K562 (cell line): ENCODE measurements at regions not wholly inside any gene's neighbourhood (a gene's known extent, or its start where the extent isn't known, plus 50 kb on each side); places are given as distances from the start of the nearest gene placed in this dataset.

Source experiments
- ATAC-seq: fragments of 200-7000 bp; cut with Tn5 transposase; 3 replicates; pipeline ENCODE4 v1.9.1; 2020; ENCODE audit warnings: moderate library complexity
- BruUV-seq: library from RNA; stranded (reverse); fragments of 400-500 nt; replicated peaks from 2 replicates; lab custom pipeline; 2021; lab: Mats Ljungman, UMichigan
- CTCF ChIA-PET: fragments of 300-600 bp; formaldehyde crosslinking; extraction: SDS; loops from one replicate; lab custom pipeline; 2021; ENCODE audit warnings: low intra/inter-chr PET ratio; lab: Yijun Ruan, JAX
- POLR2A ChIA-PET: fragments of 300-600, 350-650 bp; sonication (Branson Sonifier 250); formaldehyde crosslinking; extraction: SDS; loops from one replicate; lab custom pipeline; 2021; ENCODE audit warnings: antibody characterized with exemption, inconsistent platforms; lab: Yijun Ruan, JAX
- DNase-seq, 4 experiments: peaks; one replicate each; pipeline versions ENCODE4 v3.0.0 to v3.0.0-alpha.2; 2011 to 2018; ENCODE audit warnings: low spot score in 3 of 4, mixed read lengths in 3 of 4; ENCODE audit errors: extremely low read depth in 1 of 4
- FAIRE-seq: peaks from 2 replicates; lab custom pipeline; 2011; peaks lifted over from hg19 to GRCh38; lab: Jason Lieb, UNC
- H2AFZ ChIP-seq: 2 replicates; pipeline ENCODE4 v1.6.0; 2011; ENCODE audit warnings: low read depth, low read length, control low read depth, inconsistent platforms
- H3K27ac ChIP-seq: fragments of 200-600 bp; 3 replicates; pipeline ENCODE4 v1.8.0; 2011; ENCODE audit warnings: low read depth, mild to moderate bottlenecking, control low read depth, inconsistent platforms, low read length, moderate library complexity, mixed read lengths; ENCODE audit errors: extremely low read depth
- H3K27me3 ChIP-seq, 2 experiments: fragments of 300-600 bp in 1 of 2; 2 replicates in 1 of 2; 3 replicates in 1 of 2; pipeline versions ENCODE4 v1.6.0 to v1.8.0; 2011; ENCODE audit warnings: inconsistent platforms in 2 of 2, low read length in 2 of 2, mild to moderate bottlenecking in 1 of 2, mixed read lengths in 1 of 2, moderate library complexity in 1 of 2; ENCODE audit not compliant: control insufficient read depth in 2 of 2, insufficient read depth in 2 of 2
- H3K36me3 ChIP-seq: fragments of 300-600 bp; 3 replicates; pipeline ENCODE4 v1.8.0; 2011; ENCODE audit warnings: mild to moderate bottlenecking, low read length, inconsistent platforms; ENCODE audit not compliant: control insufficient read depth, insufficient read depth
- H3K4me1 ChIP-seq, 2 experiments: fragments of 200-600 bp in 1 of 2; replicated peaks in 1 of 2; 2 replicates in 1 of 2; 3 replicates in 1 of 2; pipeline versions ENCODE4 v1.5.1 to v1.8.0; 2011; ENCODE audit warnings: inconsistent platforms in 2 of 2, low read length in 2 of 2, mild to moderate bottlenecking in 1 of 2, mixed read lengths in 1 of 2, moderate library complexity in 1 of 2; ENCODE audit not compliant: control insufficient read depth in 2 of 2, insufficient read depth in 2 of 2
- H3K4me2 ChIP-seq: 2 replicates; pipeline ENCODE4 v1.6.1; 2011; ENCODE audit warnings: low read length, control low read depth, inconsistent platforms, mixed read lengths; ENCODE audit not compliant: insufficient read depth
- H3K4me3 ChIP-seq: fragments of 200-600 bp; sonication (generic), shearing (Covaris generic); 2 replicates; pipeline ENCODE4 v1.5.1; 2016; ENCODE audit warnings: control low read depth, inconsistent platforms
- H3K79me2 ChIP-seq: fragments of 200-600 bp; 3 replicates; pipeline ENCODE4 v1.8.0; 2011; ENCODE audit warnings: low read length, inconsistent platforms; ENCODE audit not compliant: control insufficient read depth, insufficient read depth
- H3K9ac ChIP-seq, 2 experiments: 2 replicates each; pipeline versions ENCODE4 v1.6.0 to v1.6.1; 2011; ENCODE audit warnings: low read depth in 2 of 2, low read length in 2 of 2, control low read depth in 1 of 2, inconsistent platforms in 1 of 2, mild to moderate bottlenecking in 1 of 2, mixed read lengths in 1 of 2; ENCODE audit not compliant: insufficient read depth in 1 of 2
- H3K9me1 ChIP-seq: one replicate; pipeline ENCODE4 v1.6.0; 2011; ENCODE audit warnings: inconsistent platforms, mild to moderate bottlenecking, low read length, moderate library complexity; ENCODE audit not compliant: control insufficient read depth, insufficient read depth
- H3K9me3 ChIP-seq: replicated peaks from 2 replicates; pipeline ENCODE4 v1.5.1; 2011; ENCODE audit warnings: low read depth, low read length, inconsistent platforms; ENCODE audit not compliant: control insufficient read depth, insufficient read depth
- H4K20me1 ChIP-seq: replicated peaks from 2 replicates; pipeline ENCODE4 v1.6.1; 2011; ENCODE audit warnings: low read length, inconsistent platforms, mixed read lengths; ENCODE audit not compliant: control insufficient read depth, insufficient read depth
- BRD4 ChIP-seq: fragments of 200-600 bp; sonication (generic); IDR thresholded peaks from 2 replicates; pipeline ENCODE4 v1.6.1; 2017; ENCODE audit warnings: inconsistent platforms
- DDX20 ChIP-seq: fragments of 450-650 bp; IDR thresholded peaks from 2 replicates; pipeline ENCODE4 v1.6.1; 2016; ENCODE audit warnings: missing genetic modification characterization, low read depth, mild to moderate bottlenecking, missing compliant biosample characterization, moderate library complexity
- FOXK2 ChIP-seq, 2 experiments: fragments of 450-650 bp; IDR thresholded peaks in 1 of 2; conservative IDR thresholded peaks in 1 of 2; 2 replicates each; pipeline ENCODE4 v1.6.1; 2016; ENCODE audit warnings: low read depth in 2 of 2, mild to moderate bottlenecking in 1 of 2
- HBP1 ChIP-seq: fragments of 450-650 bp; formaldehyde crosslinking; IDR thresholded peaks from 2 replicates; pipeline ENCODE4 v1.4.0; 2022; ENCODE audit warnings: missing genetic modification characterization
- HOMEZ ChIP-seq: fragments of 250-450 bp; sonication (Bioruptor Pico); IDR thresholded peaks from 2 replicates; pipeline ENCODE4 v1.4.0; 2020; ENCODE audit warnings: mild to moderate bottlenecking, moderate library complexity
- KHSRP ChIP-seq: fragments of 450-650 bp; IDR thresholded peaks from 2 replicates; pipeline ENCODE4 v1.6.1; 2017
- MBD2 ChIP-seq: sonication (generic); IDR thresholded peaks from 2 replicates; pipeline ENCODE4 v1.6.1; 2016; ENCODE audit warnings: low read depth, borderline replicate concordance
- STAG1 ChIP-seq: sonication (generic); formaldehyde crosslinking; IDR thresholded peaks from 2 replicates; pipeline ENCODE4 v1.5.0; 2020; ENCODE audit warnings: missing genetic modification reagents, borderline replicate concordance
- ZFP36 ChIP-seq: fragments of 150-350 bp; IDR thresholded peaks from 2 replicates; pipeline ENCODE4 v1.6.1; 2018; ENCODE audit warnings: low read length, low read depth; ENCODE audit not compliant: partially characterized antibody
- ZFX ChIP-seq: sonication (generic); formaldehyde crosslinking; IDR thresholded peaks from 2 replicates; pipeline ENCODE4 v1.8.0; 2022; ENCODE audit warnings: mild to moderate bottlenecking, missing genetic modification reagents, moderate library complexity
- ZKSCAN3 ChIP-seq: fragments of 250-450 bp; sonication (Bioruptor Pico); IDR thresholded peaks from 2 replicates; pipeline ENCODE4 v1.4.0; 2020
- ZNF518B ChIP-seq: fragments of 250-450 bp; sonication (Bioruptor Pico); IDR thresholded peaks from 2 replicates; pipeline ENCODE4 v1.5.0; 2021; ENCODE audit warnings: mild to moderate bottlenecking, moderate library complexity
- WGBS: fragments of 100-300 bp; shearing (Covaris generic); methylation state at CpG from one replicate; pipeline ENCODE4 v1.1.6; 2016; ENCODE audit warnings: low coverage, mixed read lengths; ENCODE audit not compliant: insufficient coverage; ENCODE audit errors: missing lambda C conversion rate; 5-methylcytosine and 5-hydroxymethylcytosine counted together
- in situ Hi-C: fragments of 300-500 bp; cut with MboI; formaldehyde crosslinking; loops from 4 replicates; pipeline ENCODE4 v1.15.0; 2018; ENCODE audit warnings: inconsistent platforms, mixed read lengths
- intact Hi-C: fragments of 100-400 bp; cut with micrococcal nuclease; formaldehyde crosslinking; loops from 2 replicates; pipeline ENCODE4 v1.14.2; 2022
- TF ChIP-seq, protein P1 (sequence below): sonication (generic); formaldehyde crosslinking; IDR thresholded peaks from 2 replicates; pipeline ENCODE4 v1.8.0; 2022; ENCODE audit warnings: mild to moderate bottlenecking, missing genetic modification reagents
- TF ChIP-seq, protein P2 (sequence below), 2 experiments: fragments of 450-650 bp; IDR thresholded peaks; 2 replicates each; pipeline ENCODE4 v1.6.1; 2016

- ATAC-seq (no peak), DNase-seq (no peak), FAIRE-seq (no peak)
- intact Hi-C loops (no loop called here), in situ Hi-C loops (no loop called here)
- no peaks in the 10 kb centered on the region for H3K79me2 ChIP-seq
- H3K27ac ChIP-seq = no peak overlapping the region
- WGBS = 12% methylated on average over 8 of the region's 8 CpGs
- no TSS peak for BruUV-seq
- no peaks in the 10 kb centered on the region for H3K9me3 ChIP-seq
- ChIA-PET CTCF (no interaction called here), POLR2A (interaction anchor here (0.7 kb wide), 1 partner anchor 19 kb away, joined by 3 read pairs; no protein-coding TSS in a partner anchor)
- peaks cover 6% of the 10 kb centered on the region; the same call in 1 of the 2 replicates for H4K20me1 ChIP-seq
- no peak overlapping the region for H3K9ac ChIP-seq
- peaks cover 25 to 66% of the 10 kb centered on the region in 2 experiments; a peak in 4 of 5 replicates for H3K27me3 ChIP-seq
- H3K9me1 ChIP-seq = no peaks in the 10 kb centered on the region
- TF ChIP-seq, protein P1, sequence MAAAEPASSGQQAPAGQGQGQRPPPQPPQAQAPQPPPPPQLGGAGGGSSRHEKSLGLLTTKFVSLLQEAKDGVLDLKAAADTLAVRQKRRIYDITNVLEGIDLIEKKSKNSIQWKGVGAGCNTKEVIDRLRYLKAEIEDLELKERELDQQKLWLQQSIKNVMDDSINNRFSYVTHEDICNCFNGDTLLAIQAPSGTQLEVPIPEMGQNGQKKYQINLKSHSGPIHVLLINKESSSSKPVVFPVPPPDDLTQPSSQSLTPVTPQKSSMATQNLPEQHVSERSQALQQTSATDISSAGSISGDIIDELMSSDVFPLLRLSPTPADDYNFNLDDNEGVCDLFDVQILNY (CRISPR knock-in tag) = no peak
- no peak for TF ChIP-seq DDX20 (tag)
- no peak for TF ChIP-seq BRD4
- no peak for TF ChIP-seq FOXK2 (conservative IDR thresholded peaks at IDR 0.05 in 1 of 2, IDR thresholded peaks at IDR 0.05 in 1 of 2; ENCODE audit: low read depth in 2 of 2)
- no peak for TF ChIP-seq ZFX (CRISPR knock-in tag)
- no peak for TF ChIP-seq ZNF518B (CRISPR knock-in tag)
- TF ChIP-seq, protein P2, sequence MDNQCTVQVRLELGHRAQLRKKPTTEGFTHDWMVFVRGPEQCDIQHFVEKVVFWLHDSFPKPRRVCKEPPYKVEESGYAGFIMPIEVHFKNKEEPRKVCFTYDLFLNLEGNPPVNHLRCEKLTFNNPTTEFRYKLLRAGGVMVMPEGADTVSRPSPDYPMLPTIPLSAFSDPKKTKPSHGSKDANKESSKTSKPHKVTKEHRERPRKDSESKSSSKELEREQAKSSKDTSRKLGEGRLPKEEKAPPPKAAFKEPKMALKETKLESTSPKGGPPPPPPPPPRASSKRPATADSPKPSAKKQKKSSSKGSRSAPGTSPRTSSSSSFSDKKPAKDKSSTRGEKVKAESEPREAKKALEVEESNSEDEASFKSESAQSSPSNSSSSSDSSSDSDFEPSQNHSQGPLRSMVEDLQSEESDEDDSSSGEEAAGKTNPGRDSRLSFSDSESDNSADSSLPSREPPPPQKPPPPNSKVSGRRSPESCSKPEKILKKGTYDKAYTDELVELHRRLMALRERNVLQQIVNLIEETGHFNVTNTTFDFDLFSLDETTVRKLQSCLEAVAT (IDR thresholded peaks at IDR 0.05) = no peak
- TF ChIP-seq STAG1 (CRISPR knock-in tag) = no peak
- no peak for TF ChIP-seq ZFP36
- no peak for TF ChIP-seq HOMEZ (CRISPR knock-in tag)
- TF ChIP-seq MBD2 = no peak
- TF ChIP-seq ZKSCAN3 (CRISPR knock-in tag) = no peak
- no peak for TF ChIP-seq HBP1
- no peak for TF ChIP-seq KHSRP
- H3K4me1 ChIP-seq = no peaks in the 10 kb centered on the region; a peak in 1 of 5 replicates
- H3K4me3 ChIP-seq = no peak overlapping the region
- no peak overlapping the region for H2AFZ ChIP-seq
- no peak overlapping the region for H3K4me2 ChIP-seq
- H3K36me3 ChIP-seq = no peaks in the 10 kb centered on the region
Observed at GRCh38 chr5:142208777-142209312, 100.3 kb downstream of the NDFIP1 start.
